Prostate gland (tissue), 1 donor: ENCODE measurements at regions not wholly inside any gene's neighbourhood (a gene's known extent, or its start where the extent isn't known, plus 50 kb on each side); places are given as distances from the start of the nearest gene placed in this dataset.

ENCODE experiments used
- POLR2A ChIP-seq: fragments of 450-650 bp; IDR thresholded peaks from one replicate; pipeline ENCODE4 v1.6.1; 2016; ENCODE audit warnings: antibody characterized with exemption, mild to moderate bottlenecking
- POLR2AphosphoS5 ChIP-seq: sonication (generic); formaldehyde crosslinking; IDR thresholded peaks from one replicate; pipeline ENCODE4 v1.6.1; 2017; ENCODE audit warnings: antibody characterized with exemption

DNA sequence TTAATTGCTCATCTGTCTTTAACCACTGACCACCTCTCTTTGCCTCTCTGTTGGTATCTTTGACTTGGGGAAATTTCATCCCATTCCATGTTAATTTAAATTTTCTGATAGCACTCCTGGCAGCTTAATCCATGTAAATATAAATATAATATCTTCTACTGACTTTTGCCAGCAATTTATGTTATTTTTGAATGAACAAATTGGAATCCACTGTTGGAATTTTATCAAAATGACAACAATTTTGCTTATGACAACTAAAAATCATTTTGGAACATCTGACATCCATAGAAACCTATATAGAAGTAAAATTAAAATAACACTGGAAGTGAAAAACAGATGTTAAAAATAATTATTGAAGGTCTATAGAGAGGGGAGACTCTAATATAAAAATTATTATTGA, 176.5 kb upstream of the AKR1E2 start:
- TF ChIP-seq POLR2A: no peak
- TF ChIP-seq POLR2AphosphoS5: no peak
